HCT116 (cell line): ENCODE measurements at regions not wholly inside any gene's neighbourhood (a gene's known extent, or its start where the extent isn't known, plus 50 kb on each side); places are given as distances from the start of the nearest gene placed in this dataset.

Source experiments
- ATAC-seq: fragments of 200-7000 bp; cut with Tn5 transposase; 2 replicates; pipeline ENCODE4 v1.9.1; 2020; ENCODE audit warnings: mild to moderate bottlenecking, moderate library complexity
- BruUV-seq: library from RNA; stranded (reverse); fragments of 400-500 nt; replicated peaks from 2 replicates; lab custom pipeline; 2021; lab: Mats Ljungman, UMichigan
- CTCF ChIA-PET: fragments of 300-600 bp; sonication (Branson Sonifier 250); formaldehyde crosslinking; loops from one replicate; lab custom pipeline; 2021; ENCODE audit warnings: antibody characterized with exemption; lab: Charles Lee
- POLR2A ChIA-PET: fragments of 300-600, 350-600 bp; sonication (Branson Sonifier 250); formaldehyde crosslinking; loops from one replicate; lab custom pipeline; 2021; ENCODE audit warnings: antibody characterized with exemption; lab: Charles Lee
- RAD21 ChIA-PET, 2 experiments: fragments of 300-600 bp; sonication (Branson Sonifier 250); formaldehyde crosslinking; loops; one replicate each; lab custom pipeline; 2023; ENCODE audit warnings: low total read pairs in 2 of 2; ENCODE audit not compliant: uncharacterized antibody in 2 of 2, unreplicated experiment in 2 of 2, low non-redundant PET in 1 of 2; lab: Charles Lee
- DNase-seq: peaks from one replicate; pipeline ENCODE4 v3.0.0-alpha.2; 2010; ENCODE audit warnings: low read depth, low spot score
- H2AFZ ChIP-seq: fragments of 200-600 bp; shearing (Covaris generic), sonication (generic); 2 replicates; pipeline ENCODE4 v1.6.1; 2017; ENCODE audit warnings: low read depth, mixed run types, mixed read lengths, antibody characterized with exemption, low read length; ENCODE audit not compliant: poor library complexity, severe bottlenecking
- H3K27ac ChIP-seq: 2 replicates; pipeline ENCODE4 v1.5.1; 2012; ENCODE audit warnings: low read depth, low read length
- H3K27me3 ChIP-seq: fragments of 200-600 bp; sonication (generic); 2 replicates; pipeline ENCODE4 v1.6.1; 2016; ENCODE audit warnings: mixed run types, low read length, mixed read lengths; ENCODE audit not compliant: insufficient read depth
- H3K36me3 ChIP-seq, 2 experiments: fragments of 200-500 bp in 1 of 2; fragments of 200-600 bp in 1 of 2; sonication (Bioruptor generic) in 1 of 2; sonication (generic) in 1 of 2; 2 replicates each; pipeline versions ENCODE4 v1.5.1 to v1.6.1; 2014 to 2016; ENCODE audit warnings: low read length in 2 of 2, inconsistent platforms in 1 of 2, mixed read lengths in 1 of 2, mixed run types in 1 of 2; ENCODE audit not compliant: insufficient read depth in 2 of 2, control insufficient read depth in 1 of 2
- H3K4me1 ChIP-seq, 2 experiments: fragments of 200-600 bp in 1 of 2; sonication (generic) in 1 of 2; 2 replicates each; pipeline versions ENCODE4 v1.5.1 to v1.6.1; 2012 to 2017; ENCODE audit warnings: low read length in 2 of 2, inconsistent platforms in 1 of 2, mild to moderate bottlenecking in 1 of 2, mixed read lengths in 1 of 2, mixed run types in 1 of 2, moderate library complexity in 1 of 2; ENCODE audit not compliant: insufficient read depth in 2 of 2, control insufficient read depth in 1 of 2
- H3K4me2 ChIP-seq: fragments of 200-600 bp; sonication (generic); 2 replicates; pipeline ENCODE4 v1.6.1; 2017; ENCODE audit warnings: mixed run types, low read length, mixed read lengths
- H3K4me3 ChIP-seq, 2 experiments: fragments of 200-600 bp in 1 of 2; sonication (generic) in 1 of 2; replicated peaks in 1 of 2; 2 replicates each; pipeline ENCODE4 v1.5.1; 2011 to 2016; ENCODE audit warnings: low read length in 2 of 2, control low read depth in 1 of 2, low read depth in 1 of 2, mild to moderate bottlenecking in 1 of 2, mixed read lengths in 1 of 2, mixed run types in 1 of 2
- H3K79me2 ChIP-seq: fragments of 200-600 bp; sonication (generic); 2 replicates; pipeline ENCODE4 v1.6.1; 2017; ENCODE audit warnings: mild to moderate bottlenecking, mixed run types, low read length, moderate library complexity, mixed read lengths; ENCODE audit not compliant: insufficient read depth
- H3K9ac ChIP-seq: fragments of 200-600 bp; sonication (generic); 2 replicates; pipeline ENCODE4 v1.6.1; 2016; ENCODE audit warnings: low read length, mixed read lengths
- H3K9me2 ChIP-seq: fragments of 200-600 bp; sonication (generic), shearing (Covaris generic); 2 replicates; pipeline ENCODE4 v1.6.1; 2017; ENCODE audit warnings: mixed run types, mild to moderate bottlenecking, moderate library complexity; ENCODE audit not compliant: insufficient read depth
- H3K9me3 ChIP-seq, 2 experiments: fragments of 200-500 bp in 1 of 2; fragments of 200-600 bp in 1 of 2; sonication (Bioruptor generic) in 1 of 2; sonication (generic) in 1 of 2; 2 replicates each; pipeline ENCODE4 v1.6.1; 2014 to 2017; ENCODE audit warnings: low read length in 2 of 2, mixed read lengths in 2 of 2, inconsistent platforms in 1 of 2, low read depth in 1 of 2, mild to moderate bottlenecking in 1 of 2, mixed run types in 1 of 2, moderate library complexity in 1 of 2; ENCODE audit not compliant: control insufficient read depth in 1 of 2, insufficient read depth in 1 of 2
- H4K20me1 ChIP-seq: fragments of 200-600 bp; sonication (generic), shearing (Covaris generic); 2 replicates; pipeline ENCODE4 v1.6.1; 2017; ENCODE audit warnings: mixed run types, mild to moderate bottlenecking, moderate library complexity; ENCODE audit not compliant: insufficient read depth
- CBX3 ChIP-seq: IDR thresholded peaks from 2 replicates; pipeline ENCODE4 v1.6.1; 2012; ENCODE audit warnings: low read depth
- CEBPB ChIP-seq: IDR thresholded peaks from 2 replicates; pipeline ENCODE4 v1.6.1; 2012; ENCODE audit warnings: low read depth
- CTCF ChIP-seq, 3 experiments: fragments of 200-600 bp in 1 of 3; sonication (generic) in 1 of 3; IDR thresholded peaks in 2 of 3; conservative IDR thresholded peaks in 1 of 3; 2 replicates each; pipeline ENCODE4 v1.5.1; 2012 to 2017; ENCODE audit warnings: low read depth in 2 of 3, low read length in 2 of 3, antibody characterized with exemption in 1 of 3, borderline replicate concordance in 1 of 3, control low read depth in 1 of 3, mild to moderate bottlenecking in 1 of 3, mixed read lengths in 1 of 3, mixed run types in 1 of 3, moderate library complexity in 1 of 3; ENCODE audit not compliant: insufficient read depth in 1 of 3
- EGR1 ChIP-seq: IDR thresholded peaks from 2 replicates; pipeline ENCODE4 v1.6.1; 2012; ENCODE audit warnings: low read depth
- FOSL1 ChIP-seq: IDR thresholded peaks from 2 replicates; pipeline ENCODE4 v1.6.1; 2012; ENCODE audit warnings: low read depth
- POLR2A ChIP-seq: IDR thresholded peaks from 2 replicates; pipeline ENCODE4 v1.7.0; 2011; ENCODE audit warnings: borderline replicate concordance; ENCODE audit not compliant: insufficient read depth, insufficient read length; ENCODE audit errors: extremely low read depth
- POLR2AphosphoS5 ChIP-seq: IDR thresholded peaks from 2 replicates; pipeline ENCODE4 v1.6.1; 2011; ENCODE audit warnings: mild to moderate bottlenecking, low read depth, low read length, moderate library complexity
- REST ChIP-seq: IDR thresholded peaks from 2 replicates; pipeline ENCODE4 v1.6.1; 2012; ENCODE audit warnings: low read depth
- TCF7L2 ChIP-seq: IDR thresholded peaks from 2 replicates; pipeline ENCODE4 v1.7.0; 2011; ENCODE audit warnings: borderline replicate concordance, inconsistent platforms; ENCODE audit not compliant: insufficient read depth, insufficient read length; ENCODE audit errors: extremely low read depth
- ZBTB33 ChIP-seq: IDR thresholded peaks from 2 replicates; pipeline ENCODE4 v1.6.1; 2011; ENCODE audit warnings: mild to moderate bottlenecking, low read length, moderate library complexity; ENCODE audit not compliant: insufficient replicate concordance; ENCODE audit errors: extremely low read depth
- ZFX ChIP-seq: fragments of 450-650 bp; IDR thresholded peaks from 2 replicates; pipeline ENCODE4 v1.6.1; 2017
- intact Hi-C: fragments of 100-400 bp; cut with micrococcal nuclease; formaldehyde crosslinking; loops from 2 replicates; pipeline ENCODE4 v1.10.0; 2022

- H3K79me2 ChIP-seq: no peaks in the 10 kb centered on the region
- no peaks in the 10 kb centered on the region for H3K27me3 ChIP-seq
- H3K4me2 ChIP-seq: no peak overlapping the region
- TF ChIP-seq POLR2A (no peak), FOSL1 (no peak), TCF7L2 (no peak), CBX3 (no peak), REST (no peak), ZFX (no peak), POLR2AphosphoS5 (no peak), CEBPB (no peak), ZBTB33 (no peak), CTCF (IDR thresholded peaks at IDR 0.05 in 2 of 3, conservative IDR thresholded peaks at IDR 0.05 in 1 of 3; ENCODE audit: borderline replicate concordance in 1 of 3, insufficient read depth in 1 of 3, low read depth in 2 of 3, low read length in 2 of 3) (no peak), EGR1 (no peak)
- TF ChIP-seq, all 23 proteins: peak for 0
- Histone ChIP-seq H3K9me2 (no peaks in the 10 kb centered on the region), H3K4me3 (no peak overlapping the region), H3K4me1 (no peaks in the 10 kb centered on the region), H3K9me3 (no peaks in the 10 kb centered on the region), H4K20me1 (no peaks in the 10 kb centered on the region), H2AFZ (no peak overlapping the region), H3K9ac (no peak overlapping the region), H3K36me3 (no peaks in the 10 kb centered on the region), H3K27ac (no peak overlapping the region)
- ChIA-PET CTCF (no interaction called here), POLR2A (no interaction called here), RAD21 (no interaction called here)
- BruUV-seq: no TSS peak
- intact Hi-C loops: no loop called here
- no peak for DNase-seq
- no peak for ATAC-seq
Measured at GRCh38 chr12:90659060-90659459, 295.9 kb downstream of the CCER1 start.
